DMS79 (cell line): ENCODE measurements at regions not wholly inside any gene's neighbourhood (a gene's known extent, or its start where the extent isn't known, plus 50 kb on each side); places are given as distances from the start of the nearest gene placed in this dataset.
"Not testable (repeated sequence)": the region's sequence is repeated elsewhere in the genome, so short reads cannot be mapped to it uniquely, and the experiment has no call there.

Experiments used
- DNase-seq: peaks from one replicate; lab custom pipeline; 2025; lab: John Stamatoyannopoulos, UW

DNA sequence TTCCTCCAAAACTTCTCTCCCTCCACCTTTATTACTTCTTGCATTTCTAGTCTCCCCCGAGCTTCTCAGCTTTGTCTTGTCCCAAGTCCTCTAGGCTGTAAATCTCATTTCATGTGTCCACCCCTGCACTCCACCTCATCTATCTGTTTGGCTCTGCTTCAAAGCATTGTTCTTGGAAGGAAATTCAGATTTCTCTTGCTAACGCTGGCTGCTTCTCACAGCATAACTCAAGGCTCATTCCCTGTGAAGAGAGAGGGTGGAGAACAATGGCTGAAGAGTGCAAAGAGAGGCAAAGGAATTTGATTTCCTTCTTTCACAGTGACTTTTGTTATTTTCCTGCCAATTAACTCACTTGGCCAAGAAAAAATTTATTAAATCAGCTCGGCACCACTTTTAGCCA, 476.5 kb downstream of the TMEM114 start:
- no peak for DNase-seq

DNA sequence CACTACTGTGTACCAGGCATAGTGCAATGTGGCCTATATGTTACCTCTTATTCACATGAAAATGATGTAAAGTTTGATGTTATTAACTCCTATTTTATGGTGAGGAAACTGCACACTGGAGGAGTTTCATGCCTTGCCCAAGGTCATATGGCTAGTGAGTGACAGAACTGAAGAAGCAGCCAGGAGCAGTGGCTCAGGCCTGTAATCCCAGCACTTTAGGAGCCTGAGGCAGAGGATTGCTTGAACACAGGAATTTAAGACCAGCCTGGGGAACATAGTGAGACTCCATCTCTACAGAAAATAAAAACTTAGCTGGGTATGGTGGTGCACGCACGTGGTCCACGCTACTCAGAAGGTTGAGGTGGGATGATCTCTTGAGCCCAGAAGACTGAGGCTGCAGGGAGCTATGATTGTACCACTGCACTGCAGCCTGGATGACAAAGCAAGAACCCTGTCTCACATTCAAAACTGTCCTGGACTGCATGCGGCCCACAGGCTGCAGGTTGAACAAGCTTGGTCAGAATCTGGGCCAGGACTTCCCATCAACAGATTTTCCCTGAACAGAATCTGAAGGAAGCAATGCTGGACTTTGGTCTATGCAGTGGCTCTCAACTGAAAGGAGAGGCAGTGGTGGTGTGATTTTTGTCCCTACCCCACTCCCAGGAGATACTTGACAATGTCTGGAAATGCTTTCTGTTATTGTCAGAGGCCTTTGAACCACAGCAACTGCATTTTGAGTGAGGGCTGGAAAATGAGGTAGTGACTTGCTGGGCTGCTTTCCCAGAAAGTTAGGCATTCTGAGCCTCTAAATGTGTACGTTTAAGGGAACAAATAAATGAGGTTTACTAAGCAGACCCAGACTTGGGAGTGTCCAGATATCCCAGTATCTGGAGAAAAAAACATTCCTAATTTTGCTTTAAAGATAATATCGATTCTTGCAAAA, 479.5 kb downstream of the TMEM114 start:
- no peak for DNase-seq

DNA sequence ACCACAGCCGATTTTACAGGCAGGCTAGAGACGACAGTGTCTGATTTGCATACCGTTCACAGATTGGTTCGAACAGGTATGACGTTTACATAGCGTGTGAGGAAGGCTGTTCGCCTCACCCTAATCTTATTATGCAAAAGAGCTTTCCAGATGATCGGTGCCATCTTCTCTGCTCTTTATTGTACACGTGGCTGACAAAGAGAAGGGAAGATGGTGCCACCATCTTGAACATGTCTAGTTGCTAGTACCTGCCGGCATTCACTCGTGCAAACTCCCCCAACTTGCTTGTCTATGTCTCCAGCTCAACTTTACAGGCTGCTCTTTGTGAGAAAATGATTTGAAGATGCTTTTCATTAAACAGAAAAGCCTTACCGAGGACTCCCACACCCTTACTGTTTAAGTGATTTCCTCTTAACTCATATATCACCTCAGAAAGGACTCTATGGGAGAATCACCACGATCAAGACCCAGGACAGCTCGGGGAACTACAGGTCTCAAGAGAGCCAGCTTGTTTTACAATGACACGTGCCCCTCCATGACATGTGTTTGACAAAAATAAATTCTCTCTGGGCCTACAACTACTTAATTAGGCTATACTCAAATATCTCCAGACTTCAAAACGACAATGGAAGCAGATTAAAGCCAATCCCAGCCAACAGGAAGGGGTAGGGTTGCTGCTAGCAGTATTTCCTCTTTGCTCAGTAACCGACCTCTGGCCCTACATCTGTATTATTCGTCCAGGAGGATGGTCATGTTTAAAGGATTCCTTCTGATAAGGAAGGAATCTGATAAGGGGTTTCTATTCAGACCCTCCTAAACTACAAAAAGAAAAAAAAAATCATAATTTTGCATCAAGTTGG, 480.6 kb downstream of the TMEM114 start:
- DNase-seq: no peak

DNA sequence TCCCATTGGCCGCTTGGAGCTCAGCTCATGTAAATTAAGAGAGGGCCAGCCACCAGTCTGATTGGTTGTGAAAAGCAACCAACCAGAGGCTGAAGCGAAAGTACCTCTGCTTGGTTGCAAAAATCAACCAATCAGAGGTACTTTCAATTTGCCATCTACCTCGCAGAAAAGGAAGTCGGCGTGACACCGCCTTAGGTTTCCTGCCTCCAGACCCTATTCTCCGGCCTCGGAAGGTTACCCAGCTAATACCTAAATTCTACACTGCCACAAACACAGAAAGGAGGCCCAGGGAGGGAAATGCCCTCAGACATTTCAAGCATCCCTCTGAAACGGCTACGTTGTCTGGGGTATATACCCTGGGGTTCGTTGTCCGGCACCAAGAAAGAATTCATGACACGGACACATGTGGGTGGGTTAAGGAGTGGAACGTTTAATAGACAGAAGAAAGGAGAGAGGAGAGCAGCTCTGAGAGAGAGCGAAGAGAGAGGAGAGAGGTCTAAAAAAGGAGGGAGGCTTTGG, 481.3 kb downstream of the TMEM114 start:
- no peak for DNase-seq

DNA sequence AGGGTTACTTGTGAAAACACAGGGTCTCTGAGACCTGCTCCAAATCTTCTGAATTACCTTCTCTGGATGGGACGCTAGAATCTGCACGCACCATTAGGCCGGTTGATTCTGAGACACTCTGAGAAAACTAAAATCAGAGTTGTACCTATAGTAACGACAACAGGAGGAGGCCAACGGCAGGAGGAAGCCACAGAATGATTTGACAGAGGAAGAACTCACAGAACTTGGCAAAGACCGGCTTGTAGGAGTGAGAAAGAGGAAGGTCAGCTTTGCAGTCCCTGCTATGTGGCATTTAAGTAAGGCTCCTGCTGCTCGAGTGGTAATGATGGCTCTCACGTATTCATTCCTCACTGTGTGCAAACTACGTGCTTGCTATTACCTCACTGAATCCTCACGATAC, 483.0 kb downstream of the TMEM114 start:
- no peak for DNase-seq

DNA sequence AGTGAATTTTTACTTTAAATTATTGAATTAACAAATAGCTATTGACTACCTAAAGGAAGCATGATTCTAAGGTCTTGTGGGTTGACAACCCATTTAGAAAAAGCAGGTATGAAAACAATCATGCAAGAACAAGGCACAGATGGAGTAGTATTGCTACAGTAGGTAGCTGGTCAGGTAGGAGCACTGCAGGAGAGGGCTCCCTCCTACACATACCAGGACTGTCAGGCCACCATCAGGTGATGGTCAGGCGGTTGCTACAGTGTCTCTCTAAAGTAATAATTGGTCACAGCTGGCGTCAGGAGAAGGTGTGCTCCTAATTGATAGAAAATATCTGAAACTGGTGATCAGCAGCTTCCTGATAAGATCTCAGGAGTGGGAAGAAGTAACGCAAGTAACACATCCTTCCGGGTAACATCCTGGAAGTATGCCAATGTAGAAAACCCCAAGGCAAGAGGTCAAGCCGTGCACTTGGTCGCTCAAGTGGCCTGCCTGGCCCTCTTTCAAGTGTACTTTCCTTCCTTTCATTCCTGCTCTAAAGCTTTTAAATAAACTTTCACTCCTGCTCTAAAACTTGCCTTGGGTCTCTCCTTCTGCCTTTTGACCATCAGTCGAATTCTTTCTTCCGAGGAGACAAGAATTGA, 486.5 kb downstream of the TMEM114 start:
- no peak for DNase-seq

DNA sequence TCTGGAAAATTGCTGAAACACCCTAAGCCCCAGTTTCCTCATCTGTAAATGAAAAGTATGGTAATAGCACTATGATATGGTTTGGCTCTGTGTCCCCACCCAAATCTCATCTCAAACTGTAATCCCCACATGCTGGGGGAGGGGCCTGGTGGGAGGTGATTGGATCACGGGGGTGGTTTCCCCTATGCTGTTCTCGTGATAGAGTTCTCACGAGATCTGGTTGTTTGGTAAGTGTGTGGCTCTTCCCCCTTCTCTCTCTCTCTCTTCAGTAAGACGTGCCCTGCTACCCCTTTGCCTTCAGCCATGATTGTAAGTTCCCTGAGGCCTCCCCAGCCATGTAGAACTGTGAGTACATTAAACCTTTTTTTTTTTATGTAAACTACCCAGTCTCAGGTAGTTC, 490.7 kb downstream of the TMEM114 start:
- no peak for DNase-seq

DNA sequence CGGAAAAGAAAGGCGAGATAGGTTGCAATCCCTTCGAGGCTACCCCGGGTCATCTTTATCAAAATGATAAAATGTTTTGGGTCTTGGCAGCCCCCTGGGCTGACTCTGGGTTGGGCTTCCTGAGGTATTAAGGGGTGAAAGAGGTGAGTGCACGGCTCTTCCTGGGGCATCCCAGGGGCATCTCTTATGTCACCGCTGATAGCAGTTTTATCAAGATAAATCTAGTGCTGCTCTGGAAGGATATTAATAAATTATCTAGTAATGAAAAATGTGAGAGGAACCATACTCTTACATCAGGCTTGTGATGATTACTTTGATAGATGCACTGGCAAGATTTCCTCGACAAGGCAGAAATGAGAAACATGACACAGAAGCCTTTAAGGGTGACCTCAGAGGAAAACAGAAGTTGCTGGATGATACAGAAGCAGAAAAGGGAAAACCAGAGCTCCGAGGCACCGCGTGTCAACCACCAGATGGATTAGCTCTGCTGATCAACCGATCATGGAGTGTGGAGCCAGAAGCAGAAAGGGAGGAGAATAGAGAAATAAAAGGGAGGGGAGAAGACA, 491.3 kb downstream of the TMEM114 start:
- DNase-seq: no peak

DNA sequence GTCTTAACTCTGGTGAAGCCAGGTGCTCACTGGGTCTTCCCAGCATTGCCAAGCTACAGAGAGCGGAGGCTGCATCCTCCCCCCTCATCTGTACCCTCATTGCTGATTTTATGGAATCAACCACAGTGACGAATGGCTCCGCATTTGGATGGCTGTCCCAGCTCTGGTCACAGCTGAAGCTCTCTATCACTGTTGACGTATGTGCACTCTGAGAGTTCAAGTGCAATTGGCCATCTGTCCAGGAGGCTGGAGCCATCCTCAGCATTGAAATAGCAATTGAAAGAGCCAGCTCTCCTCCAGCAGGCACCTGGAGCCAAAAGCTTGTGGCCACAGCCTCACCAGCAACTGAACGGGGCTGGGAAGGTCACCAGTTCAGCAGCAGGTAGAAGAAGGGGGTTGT, 494.1 kb downstream of the TMEM114 start:
- no peak for DNase-seq

DNA sequence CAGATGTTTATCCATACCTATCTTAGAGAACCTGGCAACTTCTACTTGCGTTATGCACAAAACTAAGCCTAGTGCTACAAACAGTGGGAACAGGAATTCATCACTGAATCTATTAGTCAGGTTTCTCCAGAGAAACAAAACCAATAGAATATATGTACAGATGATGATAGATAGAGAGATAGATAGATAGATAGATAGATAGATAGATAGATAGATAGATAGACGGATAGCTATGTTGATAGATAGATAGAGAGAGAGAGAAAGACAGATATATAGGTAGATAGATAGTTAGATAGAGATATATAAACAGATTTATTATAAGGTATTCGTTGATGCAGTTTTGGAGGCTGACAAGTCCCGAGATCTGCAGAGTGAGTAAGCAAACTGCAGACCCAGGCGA, 495.6 kb downstream of the TMEM114 start:
- DNase-seq: no peak

DNA sequence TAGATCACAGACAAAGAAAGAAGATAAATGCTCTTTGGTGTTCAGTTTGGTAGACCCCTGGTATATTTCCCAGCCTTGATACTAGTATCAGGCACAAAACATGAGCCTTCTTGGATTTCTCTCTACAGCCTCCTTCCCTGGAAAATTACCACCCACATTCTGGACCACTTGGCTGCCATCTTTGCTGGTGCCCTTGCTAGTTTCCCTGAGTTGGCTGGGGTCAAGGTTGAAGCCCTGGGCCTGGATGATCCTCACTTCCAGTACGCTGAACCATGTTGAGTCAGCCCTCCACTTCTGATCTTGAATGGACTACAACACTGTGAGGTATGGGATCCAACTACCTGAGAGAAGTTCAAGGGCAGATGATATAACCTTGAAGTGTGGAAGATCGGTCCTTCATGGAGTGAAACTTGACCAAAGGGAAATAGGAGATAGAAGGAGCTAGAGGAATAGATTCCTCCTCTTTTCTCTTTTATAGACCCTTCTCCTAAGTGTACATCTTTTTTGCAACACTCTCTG, 501.4 kb downstream of the TMEM114 start:
- no peak for DNase-seq

DNA sequence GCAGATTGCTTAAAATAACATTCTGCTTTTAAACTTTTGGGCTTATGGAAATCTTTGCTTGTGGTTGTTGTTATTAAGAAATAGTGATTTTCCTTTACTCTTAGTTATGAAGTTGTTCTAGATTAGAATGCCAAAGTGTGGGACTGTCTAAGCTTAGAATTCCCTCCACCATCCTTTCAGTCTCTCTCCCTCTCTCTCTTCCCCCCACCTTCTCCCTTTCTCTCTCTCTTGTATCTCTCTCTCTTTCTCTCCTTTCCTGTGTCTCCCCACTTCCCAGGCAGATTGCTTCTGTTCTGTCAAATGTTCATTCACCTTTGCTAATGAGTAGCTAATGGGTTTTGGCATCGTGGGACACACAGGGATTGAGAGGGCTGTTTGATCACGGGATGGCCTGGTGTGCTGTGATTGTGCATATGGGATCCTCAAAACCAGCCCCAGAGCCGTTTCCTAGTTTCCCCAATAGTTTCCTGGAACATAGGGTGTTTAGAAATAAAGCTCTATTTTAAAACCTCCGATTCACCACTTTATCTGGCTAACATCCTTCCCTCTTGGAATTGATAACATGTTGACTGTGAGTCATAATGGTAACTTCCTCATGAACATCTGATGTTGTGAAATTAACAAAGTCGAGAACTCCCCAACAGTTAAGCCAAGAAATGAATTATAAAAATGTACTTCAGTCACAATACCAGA, 502.6 kb downstream of the TMEM114 start:
- DNase-seq: no peak

DNA sequence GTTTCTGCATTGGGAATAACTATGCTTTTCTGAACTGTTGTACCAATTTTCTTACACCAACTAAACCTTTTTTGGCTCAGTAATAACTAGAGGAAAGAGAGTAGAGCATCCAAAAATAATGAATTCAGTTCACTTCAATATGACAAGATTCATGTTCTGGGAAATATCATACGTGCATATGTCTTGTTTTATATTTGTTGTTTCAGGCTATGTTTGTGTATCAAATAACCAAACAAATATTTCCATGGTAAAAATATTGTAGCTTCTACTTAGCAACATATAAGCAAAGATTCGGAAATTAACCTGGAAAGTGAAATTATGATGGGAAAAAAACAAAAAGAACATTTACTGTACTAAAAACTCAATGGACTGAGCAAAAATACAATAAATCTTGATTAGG, 503.2 kb downstream of the TMEM114 start:
- no peak for DNase-seq

DNA sequence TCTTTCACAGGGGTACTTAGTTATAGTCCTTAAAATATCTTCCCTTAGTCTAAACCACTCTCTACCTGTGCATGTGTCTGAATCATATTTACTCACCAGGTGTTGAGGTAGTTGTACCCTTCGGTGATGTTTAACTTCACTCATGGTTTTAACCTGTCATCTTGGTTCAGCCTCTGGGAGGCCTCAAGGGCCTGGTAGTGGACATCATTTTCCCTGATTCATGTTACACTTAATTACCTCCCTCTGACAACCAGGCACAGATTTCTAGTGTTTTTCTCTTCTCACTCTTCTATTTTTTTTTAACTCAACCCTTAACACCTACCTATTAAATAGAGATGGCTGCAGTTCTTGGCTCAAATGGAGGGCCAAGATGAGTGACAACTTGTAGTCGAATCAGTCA, 505.4 kb downstream of the TMEM114 start:
- no peak for DNase-seq

DNA sequence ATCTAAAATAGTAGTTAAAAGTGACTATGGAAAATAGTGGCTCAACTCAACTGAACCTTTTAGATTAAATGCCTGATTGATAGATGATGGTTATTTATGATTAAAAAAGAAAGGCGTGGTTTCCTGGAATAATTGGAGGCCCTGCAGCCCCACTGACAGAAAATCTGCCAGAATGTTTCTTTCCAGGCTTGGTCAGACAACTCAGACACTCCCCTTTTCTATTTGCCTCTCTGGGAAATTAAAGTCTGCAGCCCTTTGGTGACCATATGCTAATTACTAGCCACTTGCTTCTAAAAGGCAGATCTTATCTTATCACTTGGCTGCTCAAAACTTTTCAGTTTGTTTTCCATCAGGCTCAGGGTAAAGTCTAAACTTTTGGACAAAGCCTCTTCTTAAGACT, 506.0 kb downstream of the TMEM114 start:
- no peak for DNase-seq

DNA sequence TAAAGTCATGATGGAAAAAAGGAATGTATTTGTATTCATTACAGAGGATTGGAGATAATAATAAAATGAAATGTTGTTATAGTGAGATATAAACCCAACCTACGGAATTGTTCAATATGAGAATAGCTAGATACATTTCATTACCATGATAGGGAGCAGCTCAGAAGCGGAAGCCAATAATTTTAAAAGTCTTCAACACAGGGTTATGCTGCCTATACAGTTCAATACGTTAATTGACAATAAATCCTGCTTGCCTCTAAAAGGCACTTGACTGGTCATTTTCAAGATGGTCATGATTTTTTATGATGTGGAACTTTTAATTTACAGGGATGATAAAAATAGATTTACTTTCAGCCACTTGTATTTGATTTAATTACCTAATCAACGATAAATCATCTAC, 506.8 kb downstream of the TMEM114 start:
- no peak for DNase-seq

DNA sequence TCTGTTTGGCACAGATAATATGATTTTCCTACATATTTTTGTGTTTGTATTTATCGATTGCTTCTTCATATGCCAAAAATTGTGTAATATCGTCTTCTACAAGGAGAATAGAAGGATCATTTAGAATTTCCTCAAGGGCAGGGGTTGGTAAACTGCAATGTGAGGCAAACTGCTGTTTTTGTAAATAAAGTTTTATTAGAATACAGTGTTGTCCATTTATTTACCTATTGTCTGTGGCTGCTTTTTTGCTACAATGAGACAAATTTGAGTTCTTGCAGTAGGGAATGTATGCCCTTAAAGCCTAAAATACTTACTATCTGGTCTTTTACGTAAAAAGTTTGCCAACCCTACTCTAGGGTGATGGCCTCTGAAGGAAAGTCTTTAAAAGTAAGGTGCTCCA, 509.5 kb downstream of the TMEM114 start:
- no peak for DNase-seq

DNA sequence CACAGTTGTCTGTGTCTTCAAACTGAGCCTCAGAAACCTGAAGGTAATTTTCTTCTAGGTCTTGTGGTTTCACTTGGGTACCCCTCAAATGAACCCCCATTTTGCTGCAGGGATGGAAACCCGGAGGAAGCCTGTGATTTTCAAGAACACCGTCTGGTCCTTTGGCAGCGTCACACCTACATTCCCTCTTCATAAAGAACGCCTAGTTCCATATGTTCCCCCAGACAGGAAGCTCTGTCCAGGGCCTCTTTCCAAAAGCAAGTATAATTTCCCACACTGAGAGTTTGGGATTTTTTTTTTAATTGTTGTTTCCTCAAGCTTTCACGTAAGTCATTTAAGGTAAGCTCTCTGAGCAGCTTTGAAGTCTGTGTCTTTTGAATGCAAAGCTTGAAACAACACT, 515.0 kb downstream of the TMEM114 start:
- no peak for DNase-seq

DNA sequence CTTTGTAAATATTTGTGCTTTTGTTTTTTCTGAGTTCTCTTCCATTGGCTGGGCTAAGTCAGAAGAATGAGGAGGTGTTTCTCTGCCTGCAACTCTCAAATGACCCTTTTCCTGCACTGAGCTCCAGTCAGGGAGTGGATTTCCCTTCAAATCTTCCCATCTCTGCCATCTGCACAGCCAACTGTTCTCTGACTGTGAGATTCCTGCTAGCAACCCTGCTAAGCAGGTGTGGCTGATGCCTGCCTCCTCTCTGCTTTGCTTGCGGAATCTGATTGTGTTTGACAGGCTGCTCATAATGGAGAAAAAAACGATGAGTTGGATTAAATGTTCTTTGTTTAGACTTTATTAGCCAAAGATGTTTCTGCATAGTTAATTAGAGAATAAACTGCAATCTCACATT, 519.8 kb downstream of the TMEM114 start:
- DNase-seq: no peak

DNA sequence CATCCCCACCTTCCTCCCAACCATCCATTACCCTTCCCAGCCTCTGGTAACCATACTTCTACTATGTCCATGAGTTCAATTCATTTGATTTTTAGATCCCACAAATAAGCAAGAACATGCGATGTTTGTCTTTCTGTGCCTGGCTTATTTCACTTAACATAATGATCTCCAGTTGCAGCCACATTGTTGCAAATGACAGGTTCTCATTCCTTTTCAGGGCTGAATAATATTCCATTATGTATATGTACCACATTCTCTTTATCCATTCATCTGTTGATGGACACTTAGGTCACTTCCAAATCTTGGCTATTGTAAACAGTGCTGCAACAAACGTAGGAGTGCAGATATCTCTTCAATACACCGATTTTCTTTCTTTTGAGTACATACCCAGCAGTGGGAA, 522.1 kb downstream of the TMEM114 start:
- DNase-seq: not testable (repeated sequence)

DNA sequence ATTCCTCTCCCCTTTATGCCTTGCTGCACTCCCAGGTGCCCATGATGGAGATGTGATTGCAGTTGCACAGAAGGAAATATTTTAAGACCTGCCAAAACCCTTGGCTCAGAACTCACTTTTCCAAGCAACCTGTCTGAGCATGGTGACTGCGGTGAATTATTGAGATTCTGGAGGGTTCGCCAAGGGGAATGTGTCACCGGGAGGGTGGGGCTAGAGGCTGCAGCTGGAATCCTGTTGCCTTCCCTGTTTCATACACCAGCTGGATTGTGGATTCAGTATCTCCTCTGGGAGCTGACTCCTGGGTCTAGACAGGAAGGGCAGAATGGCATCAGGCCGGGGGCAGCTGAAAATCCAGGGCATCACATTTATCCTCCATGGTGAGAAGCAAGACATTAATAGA, 527.2 kb downstream of the TMEM114 start:
- DNase-seq: no peak
